ENCODE measurements at regions not wholly inside any gene's neighbourhood (a gene's known extent, or its start where the extent isn't known, plus 50 kb on each side); places are given as distances from the start of the nearest gene placed in this dataset.

GRCh38 chrX:10902001-10902400 is 209.1 kb upstream of the HCCS start:
- Histone ChIP-seq H3K4me1 (ENCODE audit: insufficient read depth, low read length) (peaks cover 15% of the 10 kb centered on the region), H2AFZ (ENCODE audit: low read depth, low read length) (no peak overlapping the region), H3K4me3 (ENCODE audit: insufficient read depth, low read depth, low read length) (no peak overlapping the region), H3K79me2 (ENCODE audit: insufficient read depth, low read length) (no peaks in the 10 kb centered on the region), H3K9me3 (ENCODE audit: insufficient read depth, low read depth, low read length) (no peaks in the 10 kb centered on the region), H3K27me3 (ENCODE audit: insufficient read depth, low read length) (no peaks in the 10 kb centered on the region), H3K4me2 (ENCODE audit: low read length) (no peak overlapping the region), H3K9ac (ENCODE audit: low read length) (no peak overlapping the region), H3K36me3 (ENCODE audit: insufficient read depth, low read length) (no peaks in the 10 kb centered on the region), H3K27ac (ENCODE audit: low read depth, low read length) (no peak overlapping the region), H4K20me1 (ENCODE audit: insufficient read depth, low read length) (no peaks in the 10 kb centered on the region)
- Mint-ChIP-seq H3K36me3 (ENCODE audit: low read depth, unreplicated experiment) (no peaks in the 10 kb centered on the region), H3K27me3 (ENCODE audit: low read depth, unreplicated experiment) (no peaks in the 10 kb centered on the region), H3K9me3 (ENCODE audit: unreplicated experiment) (no peaks in the 10 kb centered on the region), H3K4me3 (ENCODE audit: unreplicated experiment) (no peak overlapping the region), H3K4me1 (ENCODE audit: low read depth, unreplicated experiment) (peaks cover 14% of the 10 kb centered on the region), H3K27ac (ENCODE audit: unreplicated experiment) (no peak overlapping the region)
- peak; percentile 99 for FAIRE-seq
- DNase-seq (ENCODE audit: low read depth): peak; percentile 61
- TF ChIP-seq EZH2 (IDR thresholded peaks at IDR 0.05; ENCODE audit: insufficient read depth, low read length) (no peak), CTCF (IDR thresholded peaks at IDR 0.05; ENCODE audit: insufficient read depth, low read depth, low read length) (no peak)

GRCh38 chrX:10903523-10903922 is 207.6 kb upstream of the HCCS start:
- peaks cover 3% of the 10 kb centered on the region for H3K9me3 Mint-ChIP-seq (ENCODE audit: unreplicated experiment)
- H3K27me3 Mint-ChIP-seq (ENCODE audit: low read depth, unreplicated experiment): no peaks in the 10 kb centered on the region
- H3K4me3 ChIP-seq (ENCODE audit: insufficient read depth, low read depth, low read length): no peak overlapping the region
- no peaks in the 10 kb centered on the region for H3K27me3 ChIP-seq (ENCODE audit: insufficient read depth, low read length)
- no peak overlapping the region for H3K27ac Mint-ChIP-seq (ENCODE audit: unreplicated experiment)
- no peak overlapping the region for H2AFZ ChIP-seq (ENCODE audit: low read depth, low read length)
- TF ChIP-seq EZH2 (IDR thresholded peaks at IDR 0.05; ENCODE audit: insufficient read depth, low read length): no peak
- no peak for TF ChIP-seq CTCF (IDR thresholded peaks at IDR 0.05; ENCODE audit: insufficient read depth, low read depth, low read length)
- H3K9me3 ChIP-seq (ENCODE audit: insufficient read depth, low read depth, low read length): no peaks in the 10 kb centered on the region
- no peak for DNase-seq (ENCODE audit: low read depth)
- peak overlapping the region; percentile 44 for H3K4me2 ChIP-seq (ENCODE audit: low read length)
- H3K4me3 Mint-ChIP-seq (ENCODE audit: unreplicated experiment): no peak overlapping the region
- H3K9ac ChIP-seq (ENCODE audit: low read length): no peak overlapping the region
- H3K4me1 Mint-ChIP-seq (ENCODE audit: low read depth, unreplicated experiment): peaks cover 14% of the 10 kb centered on the region
- no peak overlapping the region for H3K27ac ChIP-seq (ENCODE audit: low read depth, low read length)
- H4K20me1 ChIP-seq (ENCODE audit: insufficient read depth, low read length): no peaks in the 10 kb centered on the region
- no peaks in the 10 kb centered on the region for H3K79me2 ChIP-seq (ENCODE audit: insufficient read depth, low read length)
- peaks cover 15% of the 10 kb centered on the region for H3K4me1 ChIP-seq (ENCODE audit: insufficient read depth, low read length)
- H3K36me3 Mint-ChIP-seq (ENCODE audit: low read depth, unreplicated experiment): no peaks in the 10 kb centered on the region
- peak; percentile 92 for FAIRE-seq
- no peaks in the 10 kb centered on the region for H3K36me3 ChIP-seq (ENCODE audit: insufficient read depth, low read length)

GRCh38 chrX:10904220-10904619 is 206.9 kb upstream of the HCCS start:
- no peak overlapping the region for H3K27ac ChIP-seq (ENCODE audit: low read depth, low read length)

More at GRCh38 chrX:10904220-10904619, 206.9 kb upstream of the HCCS start:
- Histone ChIP-seq H3K4me3 (ENCODE audit: insufficient read depth, low read depth, low read length) (no peak overlapping the region), H3K9ac (ENCODE audit: low read length) (no peak overlapping the region), H3K79me2 (ENCODE audit: insufficient read depth, low read length) (no peaks in the 10 kb centered on the region), H3K4me1 (ENCODE audit: insufficient read depth, low read length) (peaks cover 15% of the 10 kb centered on the region), H3K9me3 (ENCODE audit: insufficient read depth, low read depth, low read length) (no peaks in the 10 kb centered on the region), H4K20me1 (ENCODE audit: insufficient read depth, low read length) (no peaks in the 10 kb centered on the region), H3K4me2 (ENCODE audit: low read length) (peak overlapping the region; percentile 44), H3K36me3 (ENCODE audit: insufficient read depth, low read length) (no peaks in the 10 kb centered on the region), H3K27me3 (ENCODE audit: insufficient read depth, low read length) (no peaks in the 10 kb centered on the region), H2AFZ (ENCODE audit: low read depth, low read length) (no peak overlapping the region)
- Mint-ChIP-seq H3K9me3 (ENCODE audit: unreplicated experiment) (peaks cover 3% of the 10 kb centered on the region), H3K27ac (ENCODE audit: unreplicated experiment) (no peak overlapping the region), H3K27me3 (ENCODE audit: low read depth, unreplicated experiment) (no peaks in the 10 kb centered on the region), H3K4me3 (ENCODE audit: unreplicated experiment) (no peak overlapping the region), H3K36me3 (ENCODE audit: low read depth, unreplicated experiment) (no peaks in the 10 kb centered on the region), H3K4me1 (ENCODE audit: low read depth, unreplicated experiment) (peaks cover 14% of the 10 kb centered on the region)
- TF ChIP-seq EZH2 (IDR thresholded peaks at IDR 0.05; ENCODE audit: insufficient read depth, low read length): no peak
- no peak for TF ChIP-seq CTCF (IDR thresholded peaks at IDR 0.05; ENCODE audit: insufficient read depth, low read depth, low read length)
- FAIRE-seq: no peak
- peak; percentile 69 for DNase-seq (ENCODE audit: low read depth)

All from astrocyte (in vitro differentiated cells and primary cell).